NCI-H1105 (cell line): ENCODE measurements at regions not wholly inside any gene's neighbourhood (a gene's known extent, or its start where the extent isn't known, plus 50 kb on each side); places are given as distances from the start of the nearest gene placed in this dataset.

Experiments
- DNase-seq: peaks from one replicate; lab custom pipeline; 2025; lab: John Stamatoyannopoulos, UW

DNA sequence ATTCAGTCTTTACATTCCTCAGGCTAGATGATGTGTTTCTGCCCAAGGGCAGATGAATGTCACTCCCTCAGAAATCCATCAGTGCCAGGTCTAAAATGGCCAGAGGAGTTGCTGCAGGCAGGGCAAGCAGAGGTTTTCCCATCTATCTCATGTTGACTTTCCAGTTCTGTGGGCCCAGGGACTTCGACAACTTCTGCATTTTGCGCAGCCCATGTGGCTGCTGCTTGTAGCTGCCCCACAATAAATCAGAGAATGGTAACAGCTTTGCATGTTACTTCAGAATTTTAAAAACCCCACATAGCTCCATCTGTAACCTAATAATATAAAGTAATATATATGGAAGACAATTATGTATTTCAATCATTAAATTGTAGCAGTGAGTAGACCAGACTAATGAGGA is 1367.7 kb upstream of the AGA start:
- DNase-seq: no peak

DNA sequence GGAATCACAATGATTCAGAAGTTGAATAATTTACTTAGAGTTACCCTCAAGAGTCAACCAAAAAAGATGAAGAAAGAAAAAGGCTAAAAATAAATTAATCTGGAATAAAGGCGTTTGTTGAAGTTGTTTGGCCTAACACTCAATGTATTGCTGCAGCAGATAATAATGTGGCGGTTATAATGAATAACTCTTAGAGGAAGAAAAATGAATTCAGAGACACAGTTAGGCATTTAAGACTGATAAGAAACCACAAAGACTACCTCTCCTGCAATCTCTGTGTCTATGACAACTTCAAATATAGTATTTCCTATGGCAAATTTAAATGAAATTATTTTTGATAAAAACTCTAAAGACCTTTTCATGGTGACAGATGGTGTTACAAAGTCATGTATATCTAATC is 1369.1 kb upstream of the AGA start:
- no peak for DNase-seq

GRCh38 chr4:178812866-178813265 is 1370.6 kb upstream of the AGA start:
- no peak for DNase-seq

- no peak for DNase-seq
Measured at GRCh38 chr4:178814908-178815307, 1372.7 kb upstream of the AGA start.

DNA sequence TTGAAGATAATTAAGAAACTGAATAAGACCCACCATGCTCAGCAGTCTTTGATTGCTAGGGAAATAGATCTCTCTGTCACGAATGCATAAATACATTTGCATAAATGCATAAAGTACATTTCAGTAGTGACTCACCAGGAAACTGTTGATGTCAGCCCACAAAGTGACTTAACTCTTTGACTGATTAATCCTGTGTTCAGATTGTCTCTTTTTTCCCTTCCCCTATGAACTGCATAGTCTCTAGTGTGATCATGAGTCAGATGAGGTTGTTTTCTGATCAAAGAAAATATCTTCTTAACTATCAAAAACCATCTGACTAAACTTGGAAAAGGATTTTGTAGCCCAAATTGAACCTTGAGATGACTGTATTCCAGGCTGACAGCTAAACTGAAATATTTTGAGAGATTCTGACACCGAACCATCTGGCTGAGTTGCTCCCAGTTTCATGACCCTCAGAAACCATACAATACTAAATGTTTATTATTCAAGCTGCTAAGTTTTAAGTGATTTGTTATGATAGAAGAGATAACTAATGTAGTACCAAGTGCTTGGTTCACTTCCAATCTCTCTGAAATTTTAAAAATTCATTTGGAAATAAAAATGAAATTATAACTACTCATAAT is 1381.5 kb upstream of the AGA start:
- DNase-seq: no peak

- no peak for DNase-seq
Measured at GRCh38 chr4:178836865-178837264, 1394.6 kb upstream of the AGA start.

GRCh38 chr4:178838776-178839175 is 1396.5 kb upstream of the AGA start:
- DNase-seq: no peak

DNA sequence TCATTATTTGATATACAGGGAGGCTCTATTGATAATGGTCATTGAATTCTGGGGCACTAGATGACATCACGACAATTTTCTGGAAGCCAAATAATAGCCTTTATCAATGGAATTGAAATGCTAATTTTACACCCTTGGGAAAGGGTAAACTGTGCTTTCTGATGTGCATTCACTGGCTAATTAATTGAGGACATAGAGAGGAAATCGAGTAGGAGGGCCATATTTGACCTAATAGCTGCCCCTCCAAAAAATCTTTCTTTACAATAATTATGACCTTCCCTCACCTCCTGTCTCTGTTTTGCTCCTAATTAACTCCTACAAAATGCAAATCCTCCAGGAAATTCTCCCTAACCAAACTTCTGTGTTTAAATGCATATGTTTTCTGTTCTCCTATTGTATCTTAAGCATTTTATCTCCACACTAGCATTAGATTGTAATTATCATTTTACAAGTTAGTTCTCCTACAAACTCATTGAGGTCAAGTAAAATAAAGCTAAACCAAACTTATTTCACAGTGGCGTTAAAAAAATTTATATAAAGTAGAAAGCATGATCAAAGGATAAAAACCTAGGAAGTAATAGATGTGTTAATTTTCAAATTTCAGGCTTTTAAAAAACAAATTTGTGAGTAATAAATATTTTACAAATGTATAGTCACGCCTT is 1414.0 kb upstream of the AGA start:
- DNase-seq: no peak

- DNase-seq: no peak
Measured at GRCh38 chr4:178871476-178871875, 1429.2 kb upstream of the AGA start.

- DNase-seq: no peak
Measured at GRCh38 chr4:178881937-178882336, 1439.7 kb upstream of the AGA start.

GRCh38 chr4:178894126-178894525 is 1451.9 kb upstream of the AGA start:
- DNase-seq: no peak

GRCh38 chr4:178899084-178899483 is 1456.8 kb upstream of the AGA start:
- no peak for DNase-seq

DNA sequence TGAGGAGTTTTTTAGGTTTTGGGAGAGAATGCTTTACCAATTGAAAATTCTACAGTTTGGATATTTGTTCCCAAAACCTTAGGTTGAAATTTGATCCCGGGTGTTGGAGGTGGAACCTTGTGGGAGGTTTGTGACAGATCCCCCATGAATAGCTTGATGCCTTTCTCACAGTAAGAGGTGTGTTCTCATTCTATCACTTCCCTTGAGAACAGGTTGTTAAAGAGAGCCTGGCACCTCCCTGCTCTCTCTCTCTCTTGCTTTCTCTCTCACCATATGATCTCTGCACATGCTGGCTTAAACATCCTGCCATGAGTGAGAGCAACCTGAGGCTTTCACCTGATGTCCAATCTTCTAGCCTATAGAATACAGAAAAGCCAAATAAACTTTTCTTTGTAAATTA is 1475.5 kb upstream of the AGA start:
- DNase-seq: no peak

- no peak for DNase-seq
Measured at GRCh38 chr4:178937130-178937529, 1494.9 kb upstream of the AGA start.

DNA sequence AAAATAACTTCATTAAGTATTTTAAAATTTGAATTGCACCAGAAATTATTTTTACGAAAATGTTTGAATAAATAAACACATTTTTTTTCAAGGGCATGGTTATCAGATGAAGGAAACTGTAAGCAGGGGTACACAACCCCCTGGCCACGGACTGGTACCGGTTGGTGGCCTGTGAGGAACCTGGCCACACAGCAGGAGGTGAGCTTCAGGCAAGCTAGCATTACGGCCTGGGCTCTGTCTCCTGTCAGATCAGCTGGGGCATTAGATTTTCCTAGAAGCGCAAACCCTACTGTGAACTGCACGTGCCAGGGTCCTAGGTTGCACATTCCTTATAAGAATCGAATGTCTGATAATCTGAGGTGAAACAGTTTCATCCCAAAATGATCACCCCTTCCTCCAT is 1499.7 kb upstream of the AGA start:
- no peak for DNase-seq

GRCh38 chr4:178953447-178954120 is 1511.3 kb upstream of the AGA start:
- no peak for DNase-seq

GRCh38 chr4:178955614-178956013 is 1513.4 kb upstream of the AGA start:
- no peak for DNase-seq

- no peak for DNase-seq
Measured at GRCh38 chr4:178958725-178959440, 1516.6 kb upstream of the AGA start.

DNA sequence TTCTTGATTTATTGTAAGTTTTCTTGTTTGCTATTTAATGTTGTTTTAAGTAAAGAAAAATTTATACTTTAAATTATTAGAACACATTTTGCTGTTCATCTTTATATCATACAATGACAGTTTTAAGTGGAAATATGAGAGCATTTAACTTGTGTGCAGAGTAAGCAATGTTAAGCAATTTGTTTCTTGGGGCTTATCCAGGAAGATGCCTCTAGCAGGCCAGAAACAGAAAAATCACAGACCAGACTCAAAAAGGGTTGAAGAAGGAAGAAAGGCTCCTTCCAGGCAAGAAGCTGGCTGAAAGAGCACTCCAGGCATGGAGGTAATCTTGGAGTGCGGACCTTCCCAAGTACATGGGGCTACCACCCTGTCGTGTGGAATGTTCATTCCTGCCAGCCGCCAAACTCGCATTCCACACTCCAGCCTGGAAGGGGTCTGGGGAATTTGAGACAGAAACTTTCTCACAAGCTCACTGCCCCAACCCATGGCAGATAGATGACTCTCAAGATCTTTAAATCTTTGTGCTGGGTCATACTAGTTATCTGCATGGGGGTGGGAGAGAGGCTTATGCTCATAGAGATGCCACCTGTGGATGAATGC is 1521.3 kb upstream of the AGA start:
- no peak for DNase-seq

- no peak for DNase-seq
Measured at GRCh38 chr4:178966644-178967043, 1524.4 kb upstream of the AGA start.

GRCh38 chr4:178970433-178971140 is 1528.3 kb upstream of the AGA start:
- no peak for DNase-seq

GRCh38 chr4:178976861-178977260 is 1534.6 kb upstream of the AGA start:
- no peak for DNase-seq
